Left lung (tissue), 4 donors: ENCODE measurements at regions not wholly inside any gene's neighbourhood (a gene's known extent, or its start where the extent isn't known, plus 50 kb on each side); places are given as distances from the start of the nearest gene placed in this dataset.

ENCODE experiments used
- ATAC-seq: fragments of 200-7000 bp; cut with Tn5 transposase; one replicate; pipeline ENCODE4 v1.9.1; 2020; ENCODE audit warnings: moderate library complexity
- DNase-seq, 4 donors: peaks; one replicate each; pipeline ENCODE4 v3.0.0-alpha.2; 2013 to 2020
- H3K27ac ChIP-seq, 2 donors: fragments of 200-600 bp; sonication (generic) in 1 of 2; one replicate each; pipeline versions ENCODE4 v1.5.0 to v1.8.0; 2020 to 2021
- H3K27me3 ChIP-seq, 2 donors: fragments of 200-600 bp; sonication (generic) in 1 of 2; one replicate each; pipeline versions ENCODE4 v1.5.0 to v1.8.0; 2020 to 2021
- H3K36me3 ChIP-seq, 2 donors: fragments of 200-600 bp; sonication (generic) in 1 of 2; one replicate each; pipeline versions ENCODE4 v1.5.0 to v1.8.0; 2020 to 2021
- H3K4me1 ChIP-seq, 2 donors: fragments of 200-600 bp; one replicate each; pipeline ENCODE4 v1.8.0; 2021
- H3K4me3 ChIP-seq, 2 donors: fragments of 200-600 bp; sonication (generic) in 1 of 2; one replicate each; pipeline versions ENCODE4 v1.5.0 to v1.8.0; 2020 to 2021; ENCODE audit warnings: mild to moderate bottlenecking in 1 of 2
- H3K9me3 ChIP-seq, 2 donors: fragments of 200-600 bp; sonication (generic) in 1 of 2; one replicate each; pipeline versions ENCODE4 v1.5.0 to v1.8.0; 2020 to 2021
- CTCF ChIP-seq, 2 donors: fragments of 200-600 bp; sonication (generic) in 1 of 2; IDR thresholded peaks; one replicate each; pipeline versions ENCODE4 v1.5.0 to v1.8.0; 2021; ENCODE audit warnings: antibody characterized with exemption in 2 of 2
- intact Hi-C, 2 donors: fragments of 100-400 bp; cut with DNase I; formaldehyde crosslinking; loops; one replicate each; pipeline versions ENCODE4 v1.11.2 to v1.14.2; 2022
- donor health status: DM: no; HTN: yes; CAD: no.
- donor health status: DM: no; HTN: no; CAD: no.

GRCh38 chr3:162269636-162270458, 773.2 kb downstream of the OTOL1 start:
- Histone ChIP-seq H3K36me3 (no peaks in the 10 kb centered on the region), H3K27ac (no peak overlapping the region), H3K4me1 (no peaks in the 10 kb centered on the region), H3K9me3 (peaks cover 0 to 4% of the 10 kb centered on the region in 2 donors), H3K27me3 (no peaks in the 10 kb centered on the region), H3K4me3 (no peak overlapping the region)
- ATAC-seq (no peak), DNase-seq (no peak)
- no peak for TF ChIP-seq CTCF (IDR thresholded peaks at IDR 0.05)
- intact Hi-C loops, result no loop called here

GRCh38 chr3:162274070-162274469, 777.5 kb downstream of the OTOL1 start:
- no peaks in the 10 kb centered on the region for H3K4me1 ChIP-seq

DNA sequence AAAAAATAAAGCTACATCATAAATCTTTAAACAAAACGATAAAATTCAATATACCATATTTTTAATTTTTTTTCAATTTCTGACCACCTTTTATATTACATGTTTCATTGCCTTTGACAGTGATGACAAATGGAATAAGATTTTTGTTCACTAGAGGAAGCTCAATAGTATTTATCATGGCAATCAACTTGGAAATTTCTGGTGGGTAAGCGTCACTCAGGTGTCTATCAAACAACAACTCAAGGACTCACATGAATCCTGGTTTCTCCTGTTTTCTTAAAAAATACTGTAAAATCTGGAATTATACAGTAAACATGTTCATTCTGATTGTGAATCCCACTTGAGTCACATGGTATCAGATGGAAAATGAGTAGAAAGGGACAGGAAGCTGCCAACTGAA, 782.2 kb downstream of the OTOL1 start:
- H3K36me3 ChIP-seq, result no peaks in the 10 kb centered on the region
- DNase-seq (no peak), ATAC-seq (no peak)
- no peaks in the 10 kb centered on the region for H3K4me1 ChIP-seq
- no peaks in the 10 kb centered on the region for H3K27me3 ChIP-seq
- intact Hi-C loops, result no loop called here
- TF ChIP-seq CTCF (IDR thresholded peaks at IDR 0.05), result no peak
- no peak overlapping the region for H3K4me3 ChIP-seq
- peaks cover 0 to 7% of the 10 kb centered on the region in 2 donors for H3K9me3 ChIP-seq
- H3K27ac ChIP-seq, result no peak overlapping the region

More at GRCh38 chr3:162274070-162274469, 777.5 kb downstream of the OTOL1 start:
- intact Hi-C loops, result no loop called here
- Histone ChIP-seq H3K36me3 (no peaks in the 10 kb centered on the region), H3K27me3 (no peaks in the 10 kb centered on the region), H3K9me3 (peaks cover 0 to 4% of the 10 kb centered on the region in 2 donors), H3K4me3 (no peak overlapping the region), H3K27ac (no peak overlapping the region)
- DNase-seq (no peak), ATAC-seq (no peak)
- TF ChIP-seq CTCF (IDR thresholded peaks at IDR 0.05), result no peak

DNA sequence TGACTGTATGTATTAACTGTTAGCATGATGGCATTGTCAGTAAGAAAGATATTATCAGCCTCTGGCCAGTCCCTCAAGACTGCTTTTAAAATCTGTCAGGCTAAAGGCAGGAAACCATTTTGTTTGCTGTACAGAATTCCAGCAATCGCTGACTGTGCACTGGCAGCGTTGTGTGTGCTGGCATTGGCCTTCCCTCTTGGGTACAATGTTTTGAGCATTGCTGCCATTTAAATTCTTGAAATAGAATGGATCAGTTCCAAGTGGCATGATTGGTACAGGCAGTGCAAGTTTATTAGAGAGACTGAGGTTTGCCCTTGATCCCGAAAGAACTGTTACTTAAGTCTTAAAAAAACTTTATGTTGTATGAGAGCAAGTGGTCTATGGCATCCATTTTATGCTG, 788.7 kb downstream of the OTOL1 start:
- Histone ChIP-seq H3K9me3 (peaks cover 0 to 3% of the 10 kb centered on the region in 2 donors), H3K27me3 (no peaks in the 10 kb centered on the region), H3K4me1 (peaks cover 0 to 4% of the 10 kb centered on the region in 2 donors), H3K27ac (no peak overlapping the region), H3K36me3 (no peaks in the 10 kb centered on the region), H3K4me3 (no peak overlapping the region)
- ATAC-seq (no peak), DNase-seq (no peak)
- no peak for TF ChIP-seq CTCF (IDR thresholded peaks at IDR 0.05)
- intact Hi-C loops, result no loop called here

DNA sequence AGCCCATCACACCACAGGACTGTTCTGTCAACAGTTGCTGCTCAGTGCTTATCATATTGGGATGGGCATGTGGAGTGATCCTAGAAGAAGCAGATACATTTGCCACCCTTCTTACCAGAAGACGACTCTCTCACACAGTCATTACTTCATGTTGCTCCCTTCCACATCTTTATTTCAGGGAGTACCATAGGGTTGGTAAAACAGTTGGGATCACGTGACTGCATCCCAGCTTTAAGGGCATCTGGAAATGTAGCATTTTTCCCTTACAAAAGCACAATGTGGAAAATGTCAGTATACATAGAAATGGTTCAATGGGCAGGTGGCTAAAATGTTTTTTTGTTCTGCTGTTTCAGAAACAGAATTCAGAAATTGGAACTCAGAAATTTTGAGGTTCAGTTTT, 791.0 kb downstream of the OTOL1 start:
- DNase-seq (no peak), ATAC-seq (no peak)
- Histone ChIP-seq H3K4me3 (no peak overlapping the region), H3K9me3 (peaks cover 0 to 3% of the 10 kb centered on the region in 2 donors), H3K4me1 (peaks cover 0 to 4% of the 10 kb centered on the region in 2 donors), H3K27ac (no peak overlapping the region), H3K36me3 (no peaks in the 10 kb centered on the region), H3K27me3 (no peaks in the 10 kb centered on the region)
- TF ChIP-seq CTCF (IDR thresholded peaks at IDR 0.05), result no peak
- intact Hi-C loops, result no loop called here
